Thyroid gland (tissue), 4 donors: ENCODE measurements at regions not wholly inside any gene's neighbourhood (a gene's known extent, or its start where the extent isn't known, plus 50 kb on each side); places are given as distances from the start of the nearest gene placed in this dataset.

Experiments used
- DNase-seq, 2 donors: peaks; one replicate each; pipeline ENCODE4 v3.0.0-alpha.2; 2019
- H3K27ac ChIP-seq, 3 donors: fragments of 200-600 bp; sonication (generic); 1 replicate in 2 of 3; 2 replicates in 1 of 3; pipeline ENCODE4 v1.5.1; 2016 to 2019; ENCODE audit warnings: mild to moderate bottlenecking in 1 of 3, moderate library complexity in 1 of 3
- H3K27me3 ChIP-seq: fragments of 200-600 bp; sonication (generic); one replicate; pipeline ENCODE4 v1.5.1; 2019
- H3K36me3 ChIP-seq, 2 donors: fragments of 200-600 bp; sonication (generic); one replicate each; pipeline ENCODE4 v1.5.1; 2016 to 2019
- H3K4me1 ChIP-seq, 2 donors: fragments of 200-600 bp; sonication (generic); one replicate each; pipeline ENCODE4 v1.5.1; 2017 to 2019
- H3K4me3 ChIP-seq, 3 donors: fragments of 200-600 bp; sonication (generic); replicated peaks in 1 of 3; 1 replicate in 2 of 3; 2 replicates in 1 of 3; pipeline ENCODE4 v1.5.1; 2016; ENCODE audit warnings: mild to moderate bottlenecking in 1 of 3
- H3K9me3 ChIP-seq: fragments of 200-600 bp; sonication (generic); one replicate; pipeline ENCODE4 v1.5.1; 2017
- POLR2A ChIP-seq, 2 donors: fragments of 450-650 bp; IDR thresholded peaks; one replicate each; pipeline ENCODE4 v1.6.1; 2017; ENCODE audit warnings: antibody characterized with exemption in 2 of 2, mild to moderate bottlenecking in 2 of 2, moderate library complexity in 1 of 2
- WGBS, 2 donors: methylation state at CpG; one replicate each; pipeline ENCODE4 v1.1.5; 2017; 5-methylcytosine and 5-hydroxymethylcytosine counted together
- intact Hi-C: fragments of 100-400 bp; cut with DNase I; formaldehyde crosslinking; loops from one replicate; pipeline ENCODE4 v1.15.1; 2023
- TF ChIP-seq, protein P1 (sequence below), 6 experiments: fragments of 200-600 bp in 3 of 6; fragments of 450-650 bp in 3 of 6; sonication (generic) in 3 of 6; IDR thresholded peaks; one replicate each; pipeline ENCODE4 v1.5.1; 2016 to 2019; ENCODE audit warnings: antibody characterized with exemption in 6 of 6, mild to moderate bottlenecking in 2 of 6, inconsistent platforms in 1 of 6, moderate library complexity in 1 of 6

GRCh38 chr11:31959716-31960115 is 131.2 kb upstream of the RCN1 start:
- TF ChIP-seq POLR2A (IDR thresholded peaks at IDR 0.05) = no peak
- TF ChIP-seq, protein P1, sequence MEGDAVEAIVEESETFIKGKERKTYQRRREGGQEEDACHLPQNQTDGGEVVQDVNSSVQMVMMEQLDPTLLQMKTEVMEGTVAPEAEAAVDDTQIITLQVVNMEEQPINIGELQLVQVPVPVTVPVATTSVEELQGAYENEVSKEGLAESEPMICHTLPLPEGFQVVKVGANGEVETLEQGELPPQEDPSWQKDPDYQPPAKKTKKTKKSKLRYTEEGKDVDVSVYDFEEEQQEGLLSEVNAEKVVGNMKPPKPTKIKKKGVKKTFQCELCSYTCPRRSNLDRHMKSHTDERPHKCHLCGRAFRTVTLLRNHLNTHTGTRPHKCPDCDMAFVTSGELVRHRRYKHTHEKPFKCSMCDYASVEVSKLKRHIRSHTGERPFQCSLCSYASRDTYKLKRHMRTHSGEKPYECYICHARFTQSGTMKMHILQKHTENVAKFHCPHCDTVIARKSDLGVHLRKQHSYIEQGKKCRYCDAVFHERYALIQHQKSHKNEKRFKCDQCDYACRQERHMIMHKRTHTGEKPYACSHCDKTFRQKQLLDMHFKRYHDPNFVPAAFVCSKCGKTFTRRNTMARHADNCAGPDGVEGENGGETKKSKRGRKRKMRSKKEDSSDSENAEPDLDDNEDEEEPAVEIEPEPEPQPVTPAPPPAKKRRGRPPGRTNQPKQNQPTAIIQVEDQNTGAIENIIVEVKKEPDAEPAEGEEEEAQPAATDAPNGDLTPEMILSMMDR (IDR thresholded peaks at IDR 0.05) = no peak
- WGBS, 2 donors = 81 to 86% methylated on average over 6 of the region's 6 CpGs
- DNase-seq = no peak
- Histone ChIP-seq H3K4me1 (no peaks in the 10 kb centered on the region), H3K9me3 (no peaks in the 10 kb centered on the region), H3K4me3 (no peak overlapping the region), H3K27ac (no peak overlapping the region), H3K27me3 (no peaks in the 10 kb centered on the region), H3K36me3 (no peaks in the 10 kb centered on the region)
- intact Hi-C loops = no loop called here

- Histone ChIP-seq H3K27ac (no peak overlapping the region), H3K4me3 (no peak overlapping the region), H3K27me3 (no peaks in the 10 kb centered on the region), H3K36me3 (no peaks in the 10 kb centered on the region), H3K9me3 (no peaks in the 10 kb centered on the region), H3K4me1 (no peaks in the 10 kb centered on the region)
- WGBS, 2 donors = 26 to 31% methylated on average over 9 to 15 of the region's 15 CpGs
- TF ChIP-seq, protein P1 (IDR thresholded peaks at IDR 0.05) = peak in 5 of 6 experiments; percentile 22 to 74 (median 40)
- no peak for TF ChIP-seq POLR2A (IDR thresholded peaks at IDR 0.05)
- intact Hi-C loops = no loop called here
- peak; percentile 50 to 62 for DNase-seq
These were observed 132.7 kb upstream of the RCN1 start for GRCh38 chr11:31958076-31958735.

DNA sequence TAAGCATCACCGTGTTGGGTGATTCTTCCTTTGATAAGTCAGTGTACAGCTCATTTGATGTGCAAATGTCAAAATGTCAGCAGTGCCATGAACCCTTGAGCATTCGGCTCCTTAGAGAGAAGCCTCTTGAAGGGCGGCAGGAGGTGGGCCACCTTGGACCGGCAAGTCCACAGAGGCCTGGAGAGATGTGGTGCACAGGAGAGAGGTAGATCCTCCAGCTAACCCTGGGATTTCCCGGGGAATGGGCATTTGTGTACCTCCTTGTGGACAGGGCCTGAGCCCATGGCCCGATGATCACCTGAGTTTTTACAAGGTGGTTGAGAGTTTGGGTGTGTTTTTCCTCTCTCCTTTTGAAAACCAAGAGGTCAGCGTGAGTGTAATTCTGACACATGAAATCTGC is 133.2 kb upstream of the RCN1 start:
- Histone ChIP-seq H3K4me3 (no peak overlapping the region), H3K27me3 (no peaks in the 10 kb centered on the region), H3K36me3 (no peaks in the 10 kb centered on the region), H3K4me1 (no peaks in the 10 kb centered on the region), H3K27ac (no peak overlapping the region), H3K9me3 (no peaks in the 10 kb centered on the region)
- intact Hi-C loops = no loop called here
- 41 to 44% methylated on average over 6 to 7 of the region's 7 CpGs for WGBS, 2 donors
- no peak for DNase-seq
- TF ChIP-seq, protein P1 (IDR thresholded peaks at IDR 0.05) = no peak
- TF ChIP-seq POLR2A (IDR thresholded peaks at IDR 0.05) = no peak

- intact Hi-C loops = no loop called here
- no peak for TF ChIP-seq POLR2A (IDR thresholded peaks at IDR 0.05)
- TF ChIP-seq, protein P1 (IDR thresholded peaks at IDR 0.05) = no peak
- H3K4me3 ChIP-seq = no peak overlapping the region
- 93 to 94% methylated on average over 3 of the region's 3 CpGs for WGBS, 2 donors
- H3K27me3 ChIP-seq = no peaks in the 10 kb centered on the region
- no peaks in the 10 kb centered on the region for H3K4me1 ChIP-seq
- DNase-seq = no peak
- no peak overlapping the region for H3K27ac ChIP-seq
- H3K36me3 ChIP-seq = no peaks in the 10 kb centered on the region
- H3K9me3 ChIP-seq = no peaks in the 10 kb centered on the region
These were observed 134.6 kb upstream of the RCN1 start for GRCh38 chr11:31956310-31956709.

- Histone ChIP-seq H3K9me3 (no peaks in the 10 kb centered on the region), H3K4me1 (no peaks in the 10 kb centered on the region), H3K27me3 (no peaks in the 10 kb centered on the region), H3K4me3 (no peak overlapping the region), H3K27ac (no peak overlapping the region), H3K36me3 (no peaks in the 10 kb centered on the region)
- 93 to 94% methylated on average over 7 of the region's 7 CpGs for WGBS, 2 donors
- TF ChIP-seq POLR2A (IDR thresholded peaks at IDR 0.05) = no peak
- TF ChIP-seq, protein P1 (IDR thresholded peaks at IDR 0.05) = no peak
- intact Hi-C loops = no loop called here
- DNase-seq = no peak
These were observed 135.0 kb upstream of the RCN1 start for GRCh38 chr11:31955838-31956237.
